Mesodermal cell (in vitro differentiated cells): ENCODE measurements at regions not wholly inside any gene's neighbourhood (a gene's known extent, or its start where the extent isn't known, plus 50 kb on each side); places are given as distances from the start of the nearest gene placed in this dataset.

Experiments
- H3K27ac ChIP-seq: 2 replicates; pipeline ENCODE4 v1.7.0; 2013; ENCODE audit warnings: mild to moderate bottlenecking, low read depth, low read length, moderate library complexity; ENCODE audit not compliant: severe bottlenecking
- H3K36me3 ChIP-seq: 2 replicates; pipeline ENCODE4 v1.7.1; 2013; ENCODE audit warnings: mild to moderate bottlenecking, low read length, moderate library complexity; ENCODE audit not compliant: control insufficient read depth, insufficient read depth
- H3K4me1 ChIP-seq: one replicate; pipeline ENCODE4 v1.7.1; 2013; ENCODE audit warnings: mild to moderate bottlenecking, low read length; ENCODE audit not compliant: insufficient read depth, control insufficient read depth, poor library complexity, severe bottlenecking
- H3K4me3 ChIP-seq: 2 replicates; pipeline ENCODE4 v1.7.0; 2013; ENCODE audit warnings: low read length, control low read depth, mild to moderate bottlenecking; ENCODE audit not compliant: insufficient read depth, poor library complexity, severe bottlenecking; ENCODE audit errors: extremely low read depth
- H3K9me3 ChIP-seq: 2 replicates; pipeline ENCODE4 v1.7.1; 2013; ENCODE audit warnings: mild to moderate bottlenecking, low read length, moderate library complexity; ENCODE audit not compliant: control insufficient read depth
- WGBS, 2 experiments: methylation state at CpG; one replicate each; pipeline ENCODE4 v1.1.5; 2013; ENCODE audit warnings: missing lambda C conversion rate in 2 of 2; ENCODE audit not compliant: insufficient coverage in 2 of 2; 5-methylcytosine and 5-hydroxymethylcytosine counted together

GRCh38 chr7:80259-81067 is 111.9 kb upstream of the FAM20C start:
- Histone ChIP-seq H3K4me1 (no peaks in the 10 kb centered on the region), H3K9me3 (no peaks in the 10 kb centered on the region), H3K36me3 (no peaks in the 10 kb centered on the region), H3K4me3 (no peak overlapping the region), H3K27ac (no peak overlapping the region)
- WGBS, 2 experiments, result 94 to 95% methylated on average over 27 to 28 of the region's 28 CpGs

- 90 to 91% methylated on average over 14 of the region's 23 CpGs for WGBS, 2 experiments
Observed at GRCh38 chr7:81068-81925, 111.1 kb upstream of the FAM20C start.

GRCh38 chr7:81926-82756 is 110.2 kb upstream of the FAM20C start:
- Histone ChIP-seq H3K4me3 (no peak overlapping the region), H3K27ac (no peak overlapping the region), H3K4me1 (no peaks in the 10 kb centered on the region), H3K9me3 (no peaks in the 10 kb centered on the region), H3K36me3 (no peaks in the 10 kb centered on the region)
- 69 to 77% methylated on average over 25 to 39 of the region's 39 CpGs for WGBS, 2 experiments

More at GRCh38 chr7:81068-81925, 111.1 kb upstream of the FAM20C start:
- H3K9me3 ChIP-seq, result no peaks in the 10 kb centered on the region
- no peak overlapping the region for H3K27ac ChIP-seq
- no peaks in the 10 kb centered on the region for H3K4me1 ChIP-seq
- H3K36me3 ChIP-seq, result no peaks in the 10 kb centered on the region
- no peak overlapping the region for H3K4me3 ChIP-seq

- Histone ChIP-seq H3K4me1 (no peaks in the 10 kb centered on the region), H3K4me3 (no peak overlapping the region), H3K27ac (no peak overlapping the region), H3K9me3 (no peaks in the 10 kb centered on the region), H3K36me3 (no peaks in the 10 kb centered on the region)
- WGBS, 2 experiments, result 93 to 99% methylated on average over 8 to 11 of the region's 11 CpGs
Observed at GRCh38 chr7:82757-83155, 109.6 kb upstream of the FAM20C start.

DNA sequence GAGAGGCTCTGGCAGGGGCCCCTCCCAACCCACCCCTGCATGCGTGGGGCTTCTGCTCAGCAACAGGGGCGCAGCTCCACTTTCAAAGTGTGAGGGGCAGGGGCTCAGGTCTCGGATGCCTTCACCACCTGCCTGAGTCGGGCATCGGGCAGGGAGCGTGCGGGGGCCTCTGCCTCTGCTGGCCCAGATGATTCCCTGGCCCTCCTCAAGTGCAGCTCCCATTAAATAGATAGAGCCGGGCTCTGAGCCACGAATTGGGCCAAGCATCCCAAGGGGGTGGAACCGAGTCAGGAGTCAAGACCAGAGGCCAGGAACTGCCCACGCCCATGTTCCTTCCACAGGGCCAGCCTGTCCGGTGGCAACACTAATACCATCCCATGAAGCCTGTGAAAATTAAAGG is 108.9 kb upstream of the FAM20C start:
- WGBS, 2 experiments, result 88 to 94% methylated on average over 3 to 10 of the region's 12 CpGs
- no peaks in the 10 kb centered on the region for H3K36me3 ChIP-seq
- no peaks in the 10 kb centered on the region for H3K4me1 ChIP-seq
- no peaks in the 10 kb centered on the region for H3K9me3 ChIP-seq
- H3K27ac ChIP-seq, result no peak overlapping the region
- no peak overlapping the region for H3K4me3 ChIP-seq

DNA sequence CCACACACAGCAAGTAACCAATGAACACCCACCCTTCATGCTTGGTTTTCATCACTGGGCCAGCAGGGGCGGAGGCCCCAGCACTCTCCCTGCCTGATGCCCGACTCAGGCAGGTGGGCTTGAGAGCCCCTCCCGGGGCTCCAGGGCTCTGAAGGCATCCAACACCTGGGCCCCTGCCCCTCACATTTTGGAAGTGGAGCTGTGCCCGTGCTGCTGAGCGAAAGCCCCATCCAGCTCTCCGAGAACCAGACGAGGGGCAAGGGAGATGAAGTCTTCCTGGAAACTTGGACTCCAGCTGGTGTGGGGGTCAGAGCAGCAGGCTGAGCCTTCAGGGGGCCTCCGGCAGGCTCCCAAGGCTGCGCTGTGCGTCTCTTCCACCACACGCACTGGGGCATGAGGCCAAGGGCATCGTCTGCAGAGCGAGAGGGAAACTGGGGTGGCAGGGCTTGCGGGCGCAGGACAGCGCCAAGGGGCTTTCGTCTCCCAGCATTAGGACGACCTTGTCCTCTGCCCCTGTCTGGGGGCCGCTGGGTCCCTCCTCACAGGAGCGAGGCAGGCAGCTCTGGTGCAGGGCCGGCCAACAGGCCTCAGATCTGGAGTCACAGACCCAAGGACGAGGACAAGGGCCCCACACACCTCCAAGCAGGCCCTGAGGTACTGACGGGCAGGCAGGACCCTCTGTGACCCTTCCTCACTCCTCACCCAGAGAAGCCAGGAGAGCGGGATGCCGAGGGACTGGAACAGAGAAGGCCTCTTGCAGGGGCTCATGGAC is 108.3 kb upstream of the FAM20C start:
- Histone ChIP-seq H3K27ac (no peak overlapping the region), H3K4me3 (no peak overlapping the region), H3K4me1 (peaks cover 1% of the 10 kb centered on the region), H3K9me3 (no peaks in the 10 kb centered on the region), H3K36me3 (no peaks in the 10 kb centered on the region)
- 94 to 96% methylated on average over 24 to 25 of the region's 25 CpGs for WGBS, 2 experiments

DNA sequence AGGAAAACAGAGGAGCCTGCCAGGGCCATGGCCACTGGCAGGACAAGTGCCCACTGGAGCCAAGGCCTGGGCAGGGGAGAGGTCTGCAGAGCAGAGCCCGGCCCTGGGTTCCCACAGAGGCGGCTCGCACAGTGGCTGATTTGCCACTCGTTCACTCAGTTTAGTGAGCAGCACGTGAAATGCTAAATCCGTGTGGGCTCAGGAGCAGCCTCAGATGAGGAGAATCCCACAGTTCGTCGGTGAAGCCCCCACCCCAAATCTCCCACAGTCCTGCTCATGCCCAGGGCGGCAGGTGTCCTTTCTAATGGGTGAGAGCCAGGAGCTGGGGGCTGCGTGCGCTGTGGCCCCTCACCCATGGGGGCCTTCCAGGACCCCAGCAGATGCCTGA is 107.7 kb upstream of the FAM20C start:
- 89 to 91% methylated on average over 6 to 9 of the region's 11 CpGs for WGBS, 2 experiments
- Histone ChIP-seq H3K36me3 (no peaks in the 10 kb centered on the region), H3K27ac (no peak overlapping the region), H3K4me3 (no peak overlapping the region), H3K9me3 (no peaks in the 10 kb centered on the region), H3K4me1 (peaks cover 7% of the 10 kb centered on the region)

- Histone ChIP-seq H3K36me3 (no peaks in the 10 kb centered on the region), H3K9me3 (no peaks in the 10 kb centered on the region), H3K27ac (no peak overlapping the region), H3K4me1 (peaks cover 12% of the 10 kb centered on the region), H3K4me3 (no peak overlapping the region)
- WGBS, 2 experiments, result 92 to 93% methylated on average over 17 of the region's 19 CpGs
Observed at GRCh38 chr7:85074-85882, 107.1 kb upstream of the FAM20C start.

GRCh38 chr7:85883-86515 is 106.4 kb upstream of the FAM20C start:
- WGBS, 2 experiments, result 87 to 88% methylated on average over 7 of the region's 11 CpGs
- Histone ChIP-seq H3K36me3 (no peaks in the 10 kb centered on the region), H3K9me3 (no peaks in the 10 kb centered on the region), H3K4me1 (peaks cover 12% of the 10 kb centered on the region), H3K27ac (no peak overlapping the region), H3K4me3 (no peak overlapping the region)
